Upper lobe of left lung (tissue), 6 donors: ENCODE measurements at regions not wholly inside any gene's neighbourhood (a gene's known extent, or its start where the extent isn't known, plus 50 kb on each side); places are given as distances from the start of the nearest gene placed in this dataset.

ENCODE experiments used
- ATAC-seq, 2 donors: fragments of 200-7000 bp; cut with Tn5 transposase; one replicate each; pipeline ENCODE4 v1.9.1; 2022; ENCODE audit warnings: mild to moderate bottlenecking in 2 of 2, moderate library complexity in 2 of 2; ENCODE audit not compliant: low FRiP score in 2 of 2
- DNase-seq, 2 donors: peaks; one replicate each; pipeline ENCODE4 v3.0.0-alpha.2; 2019 to 2020
- H3K27ac ChIP-seq, 4 donors: fragments of 200-600 bp; sonication (generic); one replicate each; pipeline ENCODE4 v1.5.1; 2016 to 2019
- H3K27me3 ChIP-seq, 4 donors: fragments of 200-600 bp; sonication (generic); one replicate each; pipeline ENCODE4 v1.5.1; 2017 to 2019
- H3K36me3 ChIP-seq, 4 donors: fragments of 200-600 bp; sonication (generic); one replicate each; pipeline ENCODE4 v1.5.1; 2016 to 2019
- H3K4me1 ChIP-seq, 4 donors: fragments of 200-600 bp; sonication (generic); one replicate each; pipeline ENCODE4 v1.5.1; 2018 to 2019
- H3K4me3 ChIP-seq, 4 donors: fragments of 200-600 bp; sonication (generic); one replicate each; pipeline ENCODE4 v1.5.1; 2017 to 2019; ENCODE audit warnings: mild to moderate bottlenecking in 2 of 4, moderate library complexity in 1 of 4
- H3K9me3 ChIP-seq, 4 donors: fragments of 200-600 bp; sonication (generic); one replicate each; pipeline ENCODE4 v1.5.1; 2018 to 2019
- CTCF ChIP-seq, 6 experiments: fragments of 450-650 bp in 4 of 6; fragments of 200-600 bp in 2 of 6; sonication (generic) in 2 of 6; IDR thresholded peaks; one replicate each; pipeline ENCODE4 v1.5.1; 2016 to 2019; ENCODE audit warnings: antibody characterized with exemption in 6 of 6
- EP300 ChIP-seq, 4 donors: sonication (generic); formaldehyde crosslinking; IDR thresholded peaks; one replicate each; pipeline ENCODE4 v1.5.1; 2017; ENCODE audit warnings: antibody characterized with exemption in 4 of 4, control low read depth in 2 of 4
- POLR2A ChIP-seq, 4 donors: fragments of 450-650 bp; IDR thresholded peaks; one replicate each; pipeline ENCODE4 v1.5.1; 2016 to 2017; ENCODE audit warnings: antibody characterized with exemption in 4 of 4, mild to moderate bottlenecking in 2 of 4
- POLR2AphosphoS5 ChIP-seq, 2 donors: sonication (generic); formaldehyde crosslinking; IDR thresholded peaks; one replicate each; pipeline ENCODE4 v1.5.1; 2017; ENCODE audit warnings: antibody characterized with exemption in 2 of 2
- WGBS, 2 donors: methylation state at CpG; one replicate each; pipeline ENCODE4 v1.1.5; 2017 to 2018; 5-methylcytosine and 5-hydroxymethylcytosine counted together
- donor health status: DM: no; HTN: no; CAD: no; lungs with moderate emphysema.
- donor health status: DM: no; HTN: yes; CAD: no; lungs with severe emphysema.

DNA sequence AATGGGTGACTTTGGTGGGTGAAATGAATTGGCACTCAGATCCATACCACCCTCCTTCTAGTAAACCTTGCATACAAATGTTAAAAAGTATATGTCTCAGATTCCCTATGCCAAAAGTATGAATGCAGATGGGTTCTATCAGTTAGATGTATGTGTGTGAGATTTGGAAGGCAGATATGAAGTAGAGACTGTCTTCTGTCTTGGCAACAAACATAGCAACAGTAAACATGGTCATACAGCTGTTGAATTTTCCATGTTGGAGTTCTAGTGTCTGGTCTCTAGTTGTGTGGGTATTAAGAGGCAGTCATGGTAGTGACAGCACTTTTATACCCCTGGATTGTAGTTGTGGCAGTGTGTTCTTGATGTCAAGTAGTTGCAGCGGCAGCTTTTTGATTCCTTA is 125.6 kb upstream of the PITX1 start:
- no peak for TF ChIP-seq CTCF (IDR thresholded peaks at IDR 0.05)
- no peak for TF ChIP-seq POLR2AphosphoS5 (IDR thresholded peaks at IDR 0.05)
- TF ChIP-seq EP300 (IDR thresholded peaks at IDR 0.05): no peak
- no peak for TF ChIP-seq POLR2A (IDR thresholded peaks at IDR 0.05)
- no peak for ATAC-seq
- 89 to 100% methylated on average over 1 of the region's 1 CpG for WGBS, 2 donors

GRCh38 chr5:135158982-135159381 is 125.0 kb upstream of the PITX1 start:
- Histone ChIP-seq H3K27ac (no peak overlapping the region), H3K4me1 (no peaks in the 10 kb centered on the region), H3K4me3 (no peak overlapping the region), H3K36me3 (no peaks in the 10 kb centered on the region), H3K27me3 (no peaks in the 10 kb centered on the region), H3K9me3 (peaks cover 5 to 9% (median 7%) of the 10 kb centered on the region in 4 donors)
- DNase-seq (no peak), ATAC-seq (no peak)
- WGBS, 2 donors: 79 to 80% methylated on average over 4 of the region's 4 CpGs
- TF ChIP-seq POLR2A (IDR thresholded peaks at IDR 0.05) (no peak), EP300 (IDR thresholded peaks at IDR 0.05) (no peak), POLR2AphosphoS5 (IDR thresholded peaks at IDR 0.05) (no peak), CTCF (IDR thresholded peaks at IDR 0.05) (no peak)

More for the DNA sequence above, 125.6 kb upstream of the PITX1 start:
- peaks cover 5 to 9% (median 7%) of the 10 kb centered on the region in 4 donors for H3K9me3 ChIP-seq
- H3K4me3 ChIP-seq: no peak overlapping the region
- H3K4me1 ChIP-seq: no peaks in the 10 kb centered on the region
- no peaks in the 10 kb centered on the region for H3K27me3 ChIP-seq
- no peak overlapping the region for H3K27ac ChIP-seq
- H3K36me3 ChIP-seq: no peaks in the 10 kb centered on the region
- no peak for DNase-seq

- Histone ChIP-seq H3K9me3 (peaks cover 5 to 9% (median 7%) of the 10 kb centered on the region in 4 donors), H3K27ac (no peak overlapping the region), H3K4me1 (no peaks in the 10 kb centered on the region), H3K27me3 (no peaks in the 10 kb centered on the region), H3K36me3 (no peaks in the 10 kb centered on the region), H3K4me3 (no peak overlapping the region)
- 70 to 81% methylated on average over 1 of the region's 1 CpG for WGBS, 2 donors
- no peak for DNase-seq
- ATAC-seq: no peak
- no peak for TF ChIP-seq POLR2A (IDR thresholded peaks at IDR 0.05)
- TF ChIP-seq CTCF (IDR thresholded peaks at IDR 0.05): no peak
- no peak for TF ChIP-seq POLR2AphosphoS5 (IDR thresholded peaks at IDR 0.05)
- no peak for TF ChIP-seq EP300 (IDR thresholded peaks at IDR 0.05)
Measured at GRCh38 chr5:135158314-135158697, 124.3 kb upstream of the PITX1 start.

DNA sequence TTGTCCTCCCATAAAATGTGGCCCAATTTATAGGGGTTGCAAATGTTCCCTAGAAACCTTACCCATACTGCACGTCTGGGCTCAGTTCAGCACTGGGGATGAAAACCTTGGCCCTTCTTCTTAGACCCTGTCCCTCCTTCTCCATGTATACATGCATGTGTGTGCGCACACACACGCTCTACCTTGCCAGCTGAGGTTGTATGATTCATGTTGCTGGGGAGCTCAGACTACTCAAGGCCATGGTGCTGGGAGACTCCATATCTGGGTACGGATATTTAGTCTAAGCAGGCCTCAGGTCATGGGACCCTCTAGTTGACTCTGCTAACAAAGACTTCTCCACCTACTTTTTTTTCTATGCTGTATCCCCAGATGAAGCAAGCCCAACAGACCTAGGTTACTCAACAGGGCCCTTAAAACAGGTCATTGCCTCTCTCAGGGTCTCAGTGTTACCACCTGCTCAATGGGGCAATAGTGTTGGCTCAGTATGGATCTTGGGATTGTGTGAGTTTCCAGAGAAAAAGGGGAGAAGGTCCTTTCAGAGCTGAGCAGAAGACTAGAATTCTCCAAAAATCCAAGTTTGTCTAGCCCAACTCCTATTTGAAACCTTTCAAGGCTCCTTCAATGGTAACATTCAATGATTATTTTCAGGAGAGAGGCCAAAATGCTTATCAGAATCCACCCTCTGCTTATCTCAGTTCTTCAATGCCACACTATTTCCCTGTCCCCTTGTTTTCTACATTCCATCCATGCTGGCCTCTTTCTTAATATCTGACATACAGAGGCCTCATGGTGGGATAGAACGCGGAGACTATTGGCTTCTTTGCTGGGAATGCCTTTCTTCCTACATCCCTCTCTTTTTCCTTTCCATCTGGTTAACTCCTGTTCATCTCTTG is 123.6 kb upstream of the PITX1 start:
- H3K4me1 ChIP-seq: no peaks in the 10 kb centered on the region
- DNase-seq: no peak
- no peak for ATAC-seq
- no peak overlapping the region for H3K4me3 ChIP-seq
- peaks cover 5 to 9% (median 7%) of the 10 kb centered on the region in 4 donors for H3K9me3 ChIP-seq
- H3K27me3 ChIP-seq: no peaks in the 10 kb centered on the region
- H3K36me3 ChIP-seq: no peaks in the 10 kb centered on the region
- 93 to 95% methylated on average over 6 of the region's 6 CpGs for WGBS, 2 donors
- H3K27ac ChIP-seq: no peak overlapping the region
- TF ChIP-seq POLR2AphosphoS5 (IDR thresholded peaks at IDR 0.05): no peak
- TF ChIP-seq POLR2A (IDR thresholded peaks at IDR 0.05): no peak
- TF ChIP-seq EP300 (IDR thresholded peaks at IDR 0.05): no peak
- TF ChIP-seq CTCF (IDR thresholded peaks at IDR 0.05): no peak
